Common myeloid progenitor, CD34-positive (primary cell): ENCODE measurements at regions not wholly inside any gene's neighbourhood (a gene's known extent, or its start where the extent isn't known, plus 50 kb on each side); places are given as distances from the start of the nearest gene placed in this dataset.

Source experiments
- CTCF ChIA-PET: fragments of 350-600 bp; sonication (Branson Sonifier 250); formaldehyde crosslinking; loops from one replicate; lab custom pipeline; 2021; ENCODE audit warnings: antibody characterized with exemption; lab: Charles Lee
- POLR2A ChIA-PET: fragments of 350-600 bp; sonication (Branson Sonifier 250); formaldehyde crosslinking; loops from one replicate; lab custom pipeline; 2021; ENCODE audit warnings: antibody characterized with exemption; lab: Charles Lee
- DNase-seq, 3 donors: peaks; one replicate each; pipeline versions ENCODE4 v3.0.0 to v3.0.0-alpha.2; 2013
- H3K27ac ChIP-seq, 2 experiments: 1 replicate in 1 of 2; 2 replicates in 1 of 2; pipeline ENCODE4 v1.7.0; 2013; ENCODE audit warnings: inconsistent platforms in 2 of 2, low read length in 2 of 2, mild to moderate bottlenecking in 2 of 2, low read depth in 1 of 2, moderate library complexity in 1 of 2; ENCODE audit not compliant: severe bottlenecking in 2 of 2, insufficient read depth in 1 of 2, poor library complexity in 1 of 2
- H3K27me3 ChIP-seq, 5 experiments: replicated peaks in 2 of 5; 1 replicate in 3 of 5; 2 replicates in 2 of 5; pipeline versions ENCODE4 v1.6.1 to v1.7.0; 2013; ENCODE audit warnings: low read length in 4 of 5, mild to moderate bottlenecking in 2 of 5, moderate library complexity in 2 of 5, inconsistent platforms in 1 of 5; ENCODE audit not compliant: insufficient read depth in 5 of 5, control insufficient read depth in 4 of 5
- H3K36me3 ChIP-seq, 4 experiments: 1 replicate in 2 of 4; 2 replicates in 2 of 4; pipeline versions ENCODE4 v1.6.1 to v1.7.0; 2013; ENCODE audit warnings: low read length in 3 of 4, control low read depth in 1 of 4, mild to moderate bottlenecking in 1 of 4; ENCODE audit not compliant: control insufficient read depth in 4 of 4, insufficient read depth in 4 of 4
- H3K4me1 ChIP-seq, 4 experiments: 1 replicate in 3 of 4; 2 replicates in 1 of 4; pipeline versions ENCODE4 v1.6.1 to v1.7.1; 2013; ENCODE audit warnings: low read length in 3 of 4, mild to moderate bottlenecking in 3 of 4, control low read depth in 1 of 4, inconsistent platforms in 1 of 4, moderate library complexity in 1 of 4; ENCODE audit not compliant: control insufficient read depth in 4 of 4, insufficient read depth in 4 of 4; ENCODE audit errors: control extremely low read depth in 1 of 4
- H3K4me3 ChIP-seq, 7 experiments: 1 replicate in 4 of 7; 2 replicates in 3 of 7; pipeline versions ENCODE4 v1.5.1 to v1.7.0; 2013; ENCODE audit warnings: mild to moderate bottlenecking in 7 of 7, low read length in 6 of 7, moderate library complexity in 6 of 7, inconsistent platforms in 2 of 7, low read depth in 2 of 7, control low read depth in 1 of 7; ENCODE audit not compliant: insufficient read depth in 4 of 7, control insufficient read depth in 1 of 7; ENCODE audit errors: extremely low read depth in 1 of 7
- H3K9me3 ChIP-seq, 5 experiments: 1 replicate in 4 of 5; 2 replicates in 1 of 5; pipeline versions ENCODE4 v1.6.1 to v1.7.1; 2013; ENCODE audit warnings: low read length in 4 of 5, mild to moderate bottlenecking in 2 of 5, inconsistent platforms in 1 of 5, low read depth in 1 of 5, moderate library complexity in 1 of 5; ENCODE audit not compliant: control insufficient read depth in 4 of 5, insufficient read depth in 2 of 5; ENCODE audit errors: control extremely low read depth in 1 of 5
- WGBS: methylation state at CpG from one replicate; pipeline ENCODE4 v1.1.5; 2013; ENCODE audit not compliant: insufficient coverage; 5-methylcytosine and 5-hydroxymethylcytosine counted together

- no peak overlapping the region for H3K27ac ChIP-seq
- no peak for DNase-seq
- peaks cover 0 to 9% (median 5%) of the 10 kb centered on the region in 4 experiments for H3K4me1 ChIP-seq
- no peaks in the 10 kb centered on the region for H3K36me3 ChIP-seq
- CTCF ChIA-PET = no interaction called here
- WGBS = 60% methylated on average over 1 of the region's 2 CpGs
- H3K4me3 ChIP-seq = no peak overlapping the region
- no peaks in the 10 kb centered on the region for H3K9me3 ChIP-seq
- no peaks in the 10 kb centered on the region for H3K27me3 ChIP-seq
- POLR2A ChIA-PET = no interaction called here
These were observed 101.3 kb upstream of the MAGEB16 start for GRCh38 chrX:35696760-35697234.

GRCh38 chrX:35699642-35700041 is 98.5 kb upstream of the MAGEB16 start:
- no peak overlapping the region for H3K4me3 ChIP-seq
- H3K27me3 ChIP-seq = no peaks in the 10 kb centered on the region
- peaks cover 0 to 9% (median 5%) of the 10 kb centered on the region in 4 experiments for H3K4me1 ChIP-seq
- H3K9me3 ChIP-seq = no peaks in the 10 kb centered on the region
- no peaks in the 10 kb centered on the region for H3K36me3 ChIP-seq
- ChIA-PET CTCF (no interaction called here), POLR2A (no interaction called here)
- 25% methylated on average over 1 of the region's 2 CpGs for WGBS
- H3K27ac ChIP-seq = no peak overlapping the region
- DNase-seq = peak; percentile 60 to 90 (median 85)

GRCh38 chrX:35700121-35700520 is 98.0 kb upstream of the MAGEB16 start:
- no peaks in the 10 kb centered on the region for H3K9me3 ChIP-seq
- no peak overlapping the region for H3K27ac ChIP-seq
- H3K4me3 ChIP-seq = no peak overlapping the region
- WGBS = no CpG with 5 or more reads among the region's 1 CpG
- H3K27me3 ChIP-seq = no peaks in the 10 kb centered on the region
- H3K4me1 ChIP-seq = peaks cover 0 to 9% (median 5%) of the 10 kb centered on the region in 4 experiments
- H3K36me3 ChIP-seq = no peaks in the 10 kb centered on the region
- peak in 2 of 3 donors; percentile 40 to 57 for DNase-seq
- ChIA-PET CTCF (no interaction called here), POLR2A (no interaction called here)

GRCh38 chrX:35711281-35711680 is 86.9 kb upstream of the MAGEB16 start:
- POLR2A ChIA-PET = no interaction called here
- Histone ChIP-seq H3K4me1 (no peaks in the 10 kb centered on the region), H3K4me3 (no peak overlapping the region), H3K36me3 (no peaks in the 10 kb centered on the region), H3K27me3 (no peaks in the 10 kb centered on the region), H3K27ac (no peak overlapping the region), H3K9me3 (no peaks in the 10 kb centered on the region)
- CTCF ChIA-PET = no interaction called here
- no peak for DNase-seq

- ChIA-PET POLR2A (no interaction called here), CTCF (no interaction called here)
- DNase-seq = no peak
These were observed 76.0 kb upstream of the MAGEB16 start for GRCh38 chrX:35722128-35722527.

GRCh38 chrX:35726176-35726575 is 72.0 kb upstream of the MAGEB16 start:
- Histone ChIP-seq H3K27me3 (no peaks in the 10 kb centered on the region), H3K27ac (no peak overlapping the region), H3K36me3 (no peaks in the 10 kb centered on the region), H3K9me3 (no peaks in the 10 kb centered on the region), H3K4me1 (no peaks in the 10 kb centered on the region), H3K4me3 (no peak overlapping the region)
- ChIA-PET CTCF (no interaction called here), POLR2A (no interaction called here)
- no CpG with 5 or more reads among the region's 2 CpGs for WGBS
- peak; percentile 19 to 46 (median 33) for DNase-seq

More at GRCh38 chrX:35722128-35722527, 76.0 kb upstream of the MAGEB16 start:
- Histone ChIP-seq H3K27ac (no peak overlapping the region), H3K27me3 (no peaks in the 10 kb centered on the region), H3K4me3 (no peak overlapping the region), H3K9me3 (no peaks in the 10 kb centered on the region), H3K4me1 (no peaks in the 10 kb centered on the region), H3K36me3 (no peaks in the 10 kb centered on the region)
- 72% methylated on average over 5 of the region's 5 CpGs for WGBS

- CTCF ChIA-PET = no interaction called here
- no peaks in the 10 kb centered on the region for H3K27me3 ChIP-seq
- POLR2A ChIA-PET = no interaction called here
- no peak overlapping the region for H3K4me3 ChIP-seq
- WGBS = 67% methylated on average over 1 of the region's 3 CpGs
- no peak for DNase-seq
- no peaks in the 10 kb centered on the region for H3K36me3 ChIP-seq
- no peak overlapping the region for H3K27ac ChIP-seq
- H3K4me1 ChIP-seq = no peaks in the 10 kb centered on the region
- H3K9me3 ChIP-seq = no peaks in the 10 kb centered on the region
These were observed 69.7 kb upstream of the MAGEB16 start for GRCh38 chrX:35728481-35728880.
